ENCODE measurements at regions not wholly inside any gene's neighbourhood (a gene's known extent, or its start where the extent isn't known, plus 50 kb on each side); places are given as distances from the start of the nearest gene placed in this dataset.

- DNase-seq (no peak), ATAC-seq (ENCODE audit: low read depth) (no peak)
- no peak overlapping the region for H3K4me3 ChIP-seq (ENCODE audit: insufficient read depth, low read depth, low read length)
- H3K79me1 ChIP-seq (ENCODE audit: low read depth in 1 of 2, low read length in 2 of 2), result no peaks in the 10 kb centered on the region
- no peak overlapping the region for H2BK20ac ChIP-seq (ENCODE audit: low read depth, low read length)
- no peak overlapping the region for H3K18ac ChIP-seq (ENCODE audit: low read depth, low read length)
- no peak overlapping the region for H2AK9ac ChIP-seq (replicated peaks; ENCODE audit: low read depth, low read length, poor library complexity)
- no peak overlapping the region for H3K56ac ChIP-seq (ENCODE audit: extremely low read depth, insufficient read depth, low read length)
- H3K4ac ChIP-seq (ENCODE audit: low read depth, low read length), result no peak overlapping the region
- H4K5ac ChIP-seq (ENCODE audit: low read depth, low read length), result no peak overlapping the region
- no peak overlapping the region for H2BK5ac ChIP-seq (ENCODE audit: low read depth, low read length, poor library complexity, severe bottlenecking)
- H2BK15ac ChIP-seq (ENCODE audit: low read depth, low read length), result no peak overlapping the region
- dilution Hi-C loops (cut with HindIII; ENCODE audit: low sequenced_read_pairs, unreplicated experiment) (no loop called here), in situ Hi-C loops (cut with MboI; ENCODE audit: low sequenced_read_pairs) (no loop called here), intact Hi-C loops (cut with micrococcal nuclease) (loop anchor here (5.0 to 10.0 kb wide), 2 partner anchors 92 to 106 kb away; partner anchors contain the start of gene NCOR2)
- H3K27ac ChIP-seq (ENCODE audit: insufficient read depth, low read length), result no peak overlapping the region
- no peak overlapping the region for H2AFZ ChIP-seq (replicated peaks; ENCODE audit: low read length, poor library complexity)
- 96% methylated on average over 4 of the region's 8 CpGs; no CpG with 5 or more reads in 1 of the 2 experiments for WGBS, 2 experiments (ENCODE audit: extremely low coverage in 2 of 2, insufficient read length in 1 of 2)
- H3K4me2 ChIP-seq (ENCODE audit: low read depth, low read length), result no peak overlapping the region
- H4K8ac ChIP-seq (ENCODE audit: low read depth in 2 of 2, low read length in 2 of 2), result no peak overlapping the region
- no peaks in the 10 kb centered on the region for H3K9me3 ChIP-seq (ENCODE audit: control insufficient read depth, insufficient read depth, low read length)
- H3K9ac ChIP-seq (ENCODE audit: low read depth, low read length), result no peak overlapping the region
- H2BK120ac ChIP-seq (ENCODE audit: low read depth, low read length), result no peak overlapping the region
- no TSS peak for BruUV-seq (replicated peaks)
- POLR2A ChIA-PET (ENCODE audit: unreplicated experiment), result no interaction called here
- no peak overlapping the region for H2AK5ac ChIP-seq (ENCODE audit: low read depth, low read length)
- no peak overlapping the region for H4K91ac ChIP-seq (ENCODE audit: insufficient read depth, low read depth, low read length)
- H3K9me1 ChIP-seq (ENCODE audit: insufficient read depth, low read length), result peaks cover 2% of the 10 kb centered on the region; the same call in 1 of the 2 replicates
- no peaks in the 10 kb centered on the region for H3K27me3 ChIP-seq (ENCODE audit: control insufficient read depth, insufficient read depth, low read length)
- TF ChIP-seq MAZ (IDR thresholded peaks at IDR 0.05; ENCODE audit: borderline replicate concordance, low read depth, low read length) (no peak), MXI1 (IDR thresholded peaks at IDR 0.05; ENCODE audit: borderline replicate concordance, low read depth, low read length) (no peak), RFX5 (IDR thresholded peaks at IDR 0.05; ENCODE audit: low read depth, low read length) (no peak), CTCF (conservative IDR thresholded peaks at IDR 0.05; ENCODE audit: low read depth, low read length) (no peak), USF2 (IDR thresholded peaks at IDR 0.05; ENCODE audit: low read depth, low read length) (no peak), CEBPB (IDR thresholded peaks at IDR 0.05; ENCODE audit: low read depth, low read length) (no peak), RCOR1 (IDR thresholded peaks at IDR 0.05; ENCODE audit: insufficient replicate concordance, low read length) (no peak), FOS (IDR thresholded peaks at IDR 0.05; ENCODE audit: low read depth, low read length) (no peak), NFE2L2 (IDR thresholded peaks at IDR 0.05; ENCODE audit: low read depth, low read length) (no peak), POLR2A (IDR thresholded peaks at IDR 0.05; ENCODE audit: low read depth, low read length) (no peak), MAFK (IDR thresholded peaks at IDR 0.05; ENCODE audit: low read depth, low read length) (no peak), ELK1 (IDR thresholded peaks at IDR 0.05; ENCODE audit: borderline replicate concordance, low read depth, low read length) (no peak), CHD1 (IDR thresholded peaks at IDR 0.05; ENCODE audit: low read depth, low read length) (no peak), RAD21 (IDR thresholded peaks at IDR 0.05; ENCODE audit: low read length) (no peak), SMC3 (IDR thresholded peaks at IDR 0.05; ENCODE audit: low read depth, low read length) (no peak), BHLHE40 (IDR thresholded peaks at IDR 0.05; ENCODE audit: low read depth, low read length) (no peak)
- no peaks in the 10 kb centered on the region for H3K36me3 ChIP-seq (ENCODE audit: control insufficient read depth, insufficient read depth, low read length)
- H3K23ac ChIP-seq (ENCODE audit: low read depth, low read length), result no peak overlapping the region
- peaks cover 19% of the 10 kb centered on the region for H3K4me1 ChIP-seq (ENCODE audit: control insufficient read depth, insufficient read depth, low read length)
- CTCF ChIA-PET, result no interaction called here
- H4K20me1 ChIP-seq (ENCODE audit: insufficient read depth, low read length), result no peaks in the 10 kb centered on the region
- no peak overlapping the region for H3K14ac ChIP-seq (replicated peaks; ENCODE audit: low read depth, low read length)
These were observed 91.5 kb upstream of the NCOR2 start for GRCh38 chr12:124658806-124659402.

Data from IMR-90 (cell line).